PC-9 (cell line): ENCODE measurements at regions not wholly inside any gene's neighbourhood (a gene's known extent, or its start where the extent isn't known, plus 50 kb on each side); places are given as distances from the start of the nearest gene placed in this dataset.

ENCODE experiments used
- BruUV-seq: library from RNA; stranded (reverse); fragments of 400-500 nt; replicated peaks from 2 replicates; lab custom pipeline; 2021; lab: Mats Ljungman, UMichigan
- CTCF ChIA-PET: fragments of 300-600 bp; sonication (Branson Sonifier 250); formaldehyde crosslinking; loops from one replicate; lab custom pipeline; 2022; ENCODE audit warnings: antibody characterized with exemption; lab: Charles Lee
- POLR2A ChIA-PET: fragments of 300-600 bp; sonication (Branson Sonifier 250); formaldehyde crosslinking; loops from one replicate; lab custom pipeline; 2022; ENCODE audit warnings: antibody characterized with exemption; ENCODE audit not compliant: unreplicated experiment; lab: Charles Lee
- DNase-seq, 2 experiments: peaks; one replicate each; pipeline versions ENCODE4 v3.0.0 to v3.0.0-alpha.2; 2015 to 2022; ENCODE audit warnings: mixed read lengths in 1 of 2
- H2AFZ ChIP-seq: fragments of 200-600 bp; sonication (generic); 2 replicates; pipeline ENCODE4 v1.8.1; 2017; ENCODE audit warnings: antibody characterized with exemption
- H3F3A ChIP-seq: fragments of 200-600 bp; sonication (generic); 2 replicates; pipeline ENCODE4 v1.8.1; 2017; ENCODE audit warnings: antibody characterized with exemption, mild to moderate bottlenecking, low read depth; ENCODE audit not compliant: insufficient read depth
- H3K27ac ChIP-seq: fragments of 200-600 bp; sonication (generic); 2 replicates; pipeline ENCODE4 v1.6.1; 2016; ENCODE audit warnings: mixed run types
- H3K27me3 ChIP-seq: fragments of 200-600 bp; sonication (generic); 2 replicates; pipeline ENCODE4 v1.6.1; 2016; ENCODE audit warnings: low read depth, mixed run types; ENCODE audit not compliant: insufficient read depth
- H3K36me3 ChIP-seq: fragments of 200-600 bp; sonication (generic); 2 replicates; pipeline ENCODE4 v1.6.1; 2016; ENCODE audit warnings: low read depth, mixed run types
- H3K4me1 ChIP-seq: fragments of 200-600 bp; sonication (generic); replicated peaks from 2 replicates; pipeline ENCODE4 v1.6.1; 2016; ENCODE audit warnings: mixed run types; ENCODE audit not compliant: insufficient read depth
- H3K4me2 ChIP-seq: fragments of 200-600 bp; sonication (generic); 2 replicates; pipeline ENCODE4 v1.6.1; 2017; ENCODE audit warnings: mixed run types
- H3K4me3 ChIP-seq: fragments of 200-600 bp; sonication (generic); 2 replicates; pipeline ENCODE4 v1.6.1; 2016; ENCODE audit warnings: mixed run types
- H3K79me2 ChIP-seq: fragments of 200-600 bp; sonication (generic); 2 replicates; pipeline ENCODE4 v1.6.1; 2017; ENCODE audit warnings: low read depth, mixed run types
- H3K9me2 ChIP-seq: fragments of 200-600 bp; sonication (generic); 2 replicates; pipeline ENCODE4 v1.8.1; 2017; ENCODE audit warnings: mild to moderate bottlenecking; ENCODE audit not compliant: insufficient read depth
- H3K9me3 ChIP-seq: fragments of 200-600 bp; sonication (generic); 2 replicates; pipeline ENCODE4 v1.8.1; 2016; ENCODE audit warnings: low read depth; ENCODE audit not compliant: insufficient read depth
- H4K20me1 ChIP-seq: fragments of 200-600 bp; sonication (generic); 2 replicates; pipeline ENCODE4 v1.8.1; 2017; ENCODE audit not compliant: insufficient read depth
- EZH2 ChIP-seq: fragments of 200-600 bp; sonication (generic); IDR thresholded peaks from 2 replicates; pipeline ENCODE4 v1.8.0; 2017; ENCODE audit warnings: antibody characterized with exemption, low read depth
- intact Hi-C: fragments of 100-400 bp; cut with micrococcal nuclease; formaldehyde crosslinking; loops from one replicate; pipeline ENCODE4 v1.10.0; 2022; ENCODE audit not compliant: unreplicated experiment
- TF ChIP-seq, protein P1 (sequence below): fragments of 200-600 bp; sonication (generic); conservative IDR thresholded peaks from 2 replicates; pipeline ENCODE4 v1.6.1; 2017; ENCODE audit warnings: mixed run types, antibody characterized with exemption, mild to moderate bottlenecking, moderate library complexity

GRCh38 chr2:9779596-9780264, 63.5 kb upstream of the TAF1B start:
- Histone ChIP-seq H3F3A (peaks cover 20% of the 10 kb centered on the region), H3K9me2 (no peaks in the 10 kb centered on the region), H3K27me3 (no peaks in the 10 kb centered on the region), H2AFZ (no peak overlapping the region), H3K4me2 (no peak overlapping the region), H3K4me3 (no peak overlapping the region), H3K36me3 (no peaks in the 10 kb centered on the region), H3K9me3 (no peaks in the 10 kb centered on the region), H3K27ac (no peak overlapping the region), H3K79me2 (no peaks in the 10 kb centered on the region), H3K4me1 (peaks cover 23% of the 10 kb centered on the region), H4K20me1 (no peaks in the 10 kb centered on the region)
- ChIA-PET POLR2A (interaction anchor here (0.6 to 0.7 kb wide), 2 partner anchors 147 to 149 kb away, joined by 4 to 7 read pairs; no protein-coding TSS in a partner anchor), CTCF (no interaction called here)
- BruUV-seq = no TSS peak
- intact Hi-C loops = no loop called here
- TF ChIP-seq, protein P1, sequence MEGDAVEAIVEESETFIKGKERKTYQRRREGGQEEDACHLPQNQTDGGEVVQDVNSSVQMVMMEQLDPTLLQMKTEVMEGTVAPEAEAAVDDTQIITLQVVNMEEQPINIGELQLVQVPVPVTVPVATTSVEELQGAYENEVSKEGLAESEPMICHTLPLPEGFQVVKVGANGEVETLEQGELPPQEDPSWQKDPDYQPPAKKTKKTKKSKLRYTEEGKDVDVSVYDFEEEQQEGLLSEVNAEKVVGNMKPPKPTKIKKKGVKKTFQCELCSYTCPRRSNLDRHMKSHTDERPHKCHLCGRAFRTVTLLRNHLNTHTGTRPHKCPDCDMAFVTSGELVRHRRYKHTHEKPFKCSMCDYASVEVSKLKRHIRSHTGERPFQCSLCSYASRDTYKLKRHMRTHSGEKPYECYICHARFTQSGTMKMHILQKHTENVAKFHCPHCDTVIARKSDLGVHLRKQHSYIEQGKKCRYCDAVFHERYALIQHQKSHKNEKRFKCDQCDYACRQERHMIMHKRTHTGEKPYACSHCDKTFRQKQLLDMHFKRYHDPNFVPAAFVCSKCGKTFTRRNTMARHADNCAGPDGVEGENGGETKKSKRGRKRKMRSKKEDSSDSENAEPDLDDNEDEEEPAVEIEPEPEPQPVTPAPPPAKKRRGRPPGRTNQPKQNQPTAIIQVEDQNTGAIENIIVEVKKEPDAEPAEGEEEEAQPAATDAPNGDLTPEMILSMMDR = no peak
- TF ChIP-seq EZH2 = no peak
- DNase-seq = no peak

DNA sequence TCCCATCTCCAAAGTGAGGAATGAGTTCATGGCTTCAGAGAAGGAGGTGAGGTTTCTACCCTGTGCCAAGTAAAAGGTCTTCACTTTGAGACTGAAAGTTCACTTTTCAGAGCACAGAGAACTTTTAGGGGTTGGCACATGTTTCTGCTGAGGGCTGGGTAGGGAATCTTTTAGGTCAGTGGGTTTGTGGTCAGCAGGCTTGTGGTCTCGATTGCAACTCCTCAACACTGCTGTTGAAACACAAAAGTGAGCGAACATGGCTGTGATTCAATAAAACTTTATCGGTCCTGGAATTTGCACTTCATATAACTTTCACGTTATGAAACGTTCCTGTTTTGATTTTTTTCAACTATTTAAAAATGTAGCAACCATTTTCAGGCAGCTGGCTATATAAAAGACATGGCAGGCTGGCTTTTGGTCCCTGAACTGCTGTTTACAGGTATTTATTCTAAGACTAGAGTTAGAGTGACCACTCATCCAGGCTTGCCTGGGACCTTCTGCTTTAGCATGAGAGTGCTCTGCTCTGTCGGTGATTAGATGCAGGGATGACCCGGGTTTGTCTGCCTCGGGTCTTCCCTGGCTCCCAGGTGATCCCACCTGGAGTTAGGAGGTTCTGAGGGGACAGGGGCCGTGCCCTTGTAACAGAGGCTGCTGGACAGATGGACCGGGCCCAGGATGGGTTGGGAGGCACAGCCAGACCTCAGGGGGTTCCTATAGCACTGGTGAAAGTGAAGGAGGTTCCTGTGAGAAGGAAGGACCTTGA, 62.7 kb upstream of the TAF1B start:
- Histone ChIP-seq H3K4me3 (no peak overlapping the region), H3K36me3 (no peaks in the 10 kb centered on the region), H3K27ac (no peak overlapping the region), H3K9me2 (no peaks in the 10 kb centered on the region), H3K27me3 (no peaks in the 10 kb centered on the region), H2AFZ (no peak overlapping the region), H3K79me2 (no peaks in the 10 kb centered on the region), H3K4me1 (peaks cover 23% of the 10 kb centered on the region), H3K9me3 (no peaks in the 10 kb centered on the region), H4K20me1 (no peaks in the 10 kb centered on the region), H3F3A (peaks cover 20% of the 10 kb centered on the region), H3K4me2 (no peak overlapping the region)
- intact Hi-C loops = no loop called here
- TF ChIP-seq, protein P1 = no peak
- no peak for TF ChIP-seq EZH2
- peak in 1 of 2 experiments; percentile 8 for DNase-seq
- CTCF ChIA-PET = no interaction called here
- POLR2A ChIA-PET = interaction anchor here (0.6 kb wide), 1 partner anchor 147 kb away, joined by 4 read pairs; no protein-coding TSS in a partner anchor
- no TSS peak for BruUV-seq

GRCh38 chr2:9781252-9781651, 62.0 kb upstream of the TAF1B start:
- H3K27ac ChIP-seq = peak overlapping the region; percentile 83; the same call in 1 of the 2 replicates
- BruUV-seq = no TSS peak
- H3K4me3 ChIP-seq = no peak overlapping the region
- no peaks in the 10 kb centered on the region for H3K79me2 ChIP-seq
- no peaks in the 10 kb centered on the region for H3K36me3 ChIP-seq
- no peaks in the 10 kb centered on the region for H3K9me2 ChIP-seq
- no peak overlapping the region for H2AFZ ChIP-seq
- CTCF ChIA-PET = no interaction called here
- H4K20me1 ChIP-seq = no peaks in the 10 kb centered on the region
- 0 out of 2 replicates have a peak overlapping the region, but pooled peaks have one; percentile 74 for H3K4me2 ChIP-seq
- H3K9me3 ChIP-seq = no peaks in the 10 kb centered on the region
- H3F3A ChIP-seq = peaks cover 20% of the 10 kb centered on the region
- peaks cover 23% of the 10 kb centered on the region for H3K4me1 ChIP-seq
- no peaks in the 10 kb centered on the region for H3K27me3 ChIP-seq
- DNase-seq = peak in 1 of 2 experiments; percentile 32
- TF ChIP-seq EZH2 = no peak
- TF ChIP-seq, protein P1 = no peak
- intact Hi-C loops = no loop called here
- POLR2A ChIA-PET = no interaction called here
